ENCODE measurements at regions not wholly inside any gene's neighbourhood (a gene's known extent, or its start where the extent isn't known, plus 50 kb on each side); places are given as distances from the start of the nearest gene placed in this dataset.

GRCh38 chr5:2441495-2442180 is 309.8 kb downstream of the IRX2 start:
- Histone ChIP-seq H3K36me3 (ENCODE audit: control insufficient read depth, insufficient read depth, low read length) (no peaks in the 10 kb centered on the region), H3K27me3 (ENCODE audit: control insufficient read depth, insufficient read depth, low read length) (peaks cover 2% of the 10 kb centered on the region), H3K4me1 (ENCODE audit: control insufficient read depth, insufficient read depth, low read length) (peaks cover 4% of the 10 kb centered on the region), H3K27ac (ENCODE audit: low read length) (no peak overlapping the region), H3K9me3 (replicated peaks; ENCODE audit: control insufficient read depth, low read depth, low read length) (no peaks in the 10 kb centered on the region), H3K4me3 (ENCODE audit: low read length) (no peak overlapping the region)
- WGBS (ENCODE audit: insufficient coverage), result 58% methylated on average over 4 of the region's 14 CpGs
- DNase-seq, result peak; percentile 43

- H3K4me3 ChIP-seq (ENCODE audit: low read length), result no peak overlapping the region
- H3K4me1 ChIP-seq (ENCODE audit: control insufficient read depth, insufficient read depth, low read length), result peaks cover 4% of the 10 kb centered on the region
- H3K9me3 ChIP-seq (replicated peaks; ENCODE audit: control insufficient read depth, low read depth, low read length), result no peaks in the 10 kb centered on the region
- DNase-seq, result no peak
- H3K27me3 ChIP-seq (ENCODE audit: control insufficient read depth, insufficient read depth, low read length), result peaks cover 2% of the 10 kb centered on the region
- H3K27ac ChIP-seq (ENCODE audit: low read length), result no peak overlapping the region
- no peaks in the 10 kb centered on the region for H3K36me3 ChIP-seq (ENCODE audit: control insufficient read depth, insufficient read depth, low read length)
- WGBS (ENCODE audit: insufficient coverage), result 89% methylated on average over 3 of the region's 3 CpGs
These were observed 311.9 kb downstream of the IRX2 start for GRCh38 chr5:2439608-2440007.

- Histone ChIP-seq H3K27me3 (ENCODE audit: control insufficient read depth, insufficient read depth, low read length) (peaks cover 7% of the 10 kb centered on the region), H3K36me3 (ENCODE audit: control insufficient read depth, insufficient read depth, low read length) (no peaks in the 10 kb centered on the region), H3K4me1 (ENCODE audit: control insufficient read depth, insufficient read depth, low read length) (no peaks in the 10 kb centered on the region), H3K4me3 (ENCODE audit: low read length) (no peak overlapping the region), H3K27ac (ENCODE audit: low read length) (no peak overlapping the region), H3K9me3 (replicated peaks; ENCODE audit: control insufficient read depth, low read depth, low read length) (no peaks in the 10 kb centered on the region)
- DNase-seq, result no peak
- WGBS (ENCODE audit: insufficient coverage), result 58% methylated on average over 5 of the region's 6 CpGs
These were observed 318.4 kb downstream of the IRX2 start for GRCh38 chr5:2433086-2433485.

GRCh38 chr5:2432076-2432920 is 319.2 kb downstream of the IRX2 start:
- H3K4me1 ChIP-seq (ENCODE audit: control insufficient read depth, insufficient read depth, low read length), result no peaks in the 10 kb centered on the region
- peaks cover 7% of the 10 kb centered on the region for H3K27me3 ChIP-seq (ENCODE audit: control insufficient read depth, insufficient read depth, low read length)
- no peaks in the 10 kb centered on the region for H3K36me3 ChIP-seq (ENCODE audit: control insufficient read depth, insufficient read depth, low read length)
- no peaks in the 10 kb centered on the region for H3K9me3 ChIP-seq (replicated peaks; ENCODE audit: control insufficient read depth, low read depth, low read length)
- H3K4me3 ChIP-seq (ENCODE audit: low read length), result no peak overlapping the region
- no peak overlapping the region for H3K27ac ChIP-seq (ENCODE audit: low read length)
- no peak for DNase-seq
- WGBS (ENCODE audit: insufficient coverage), result 50% methylated on average over 7 of the region's 14 CpGs

- WGBS (ENCODE audit: insufficient coverage), result 73% methylated on average over 2 of the region's 5 CpGs
- Histone ChIP-seq H3K4me3 (ENCODE audit: low read length) (no peak overlapping the region), H3K27me3 (ENCODE audit: control insufficient read depth, insufficient read depth, low read length) (peaks cover 7% of the 10 kb centered on the region)
These were observed 320.9 kb downstream of the IRX2 start for GRCh38 chr5:2430606-2431005.

GRCh38 chr5:2427983-2428382 is 323.5 kb downstream of the IRX2 start:
- Histone ChIP-seq H3K27me3 (ENCODE audit: control insufficient read depth, insufficient read depth, low read length) (peaks cover 7% of the 10 kb centered on the region), H3K36me3 (ENCODE audit: control insufficient read depth, insufficient read depth, low read length) (no peaks in the 10 kb centered on the region), H3K4me1 (ENCODE audit: control insufficient read depth, insufficient read depth, low read length) (no peaks in the 10 kb centered on the region), H3K9me3 (replicated peaks; ENCODE audit: control insufficient read depth, low read depth, low read length) (no peaks in the 10 kb centered on the region), H3K27ac (ENCODE audit: low read length) (no peak overlapping the region), H3K4me3 (ENCODE audit: low read length) (no peak overlapping the region)
- DNase-seq, result peak; percentile 20
- 44% methylated on average over 2 of the region's 4 CpGs for WGBS (ENCODE audit: insufficient coverage)

More at GRCh38 chr5:2430606-2431005, 320.9 kb downstream of the IRX2 start:
- Histone ChIP-seq H3K4me1 (ENCODE audit: control insufficient read depth, insufficient read depth, low read length) (no peaks in the 10 kb centered on the region), H3K36me3 (ENCODE audit: control insufficient read depth, insufficient read depth, low read length) (no peaks in the 10 kb centered on the region), H3K9me3 (replicated peaks; ENCODE audit: control insufficient read depth, low read depth, low read length) (no peaks in the 10 kb centered on the region), H3K27ac (ENCODE audit: low read length) (no peak overlapping the region)
- no peak for DNase-seq

- peaks cover 3% of the 10 kb centered on the region for H3K27me3 ChIP-seq (ENCODE audit: control insufficient read depth, insufficient read depth, low read length)
- no peak overlapping the region for H3K27ac ChIP-seq (ENCODE audit: low read length)
- DNase-seq, result no peak
- H3K36me3 ChIP-seq (ENCODE audit: control insufficient read depth, insufficient read depth, low read length), result no peaks in the 10 kb centered on the region
- no CpG with 5 or more reads among the region's 2 CpGs for WGBS (ENCODE audit: insufficient coverage)
- H3K9me3 ChIP-seq (replicated peaks; ENCODE audit: control insufficient read depth, low read depth, low read length), result no peaks in the 10 kb centered on the region
- no peaks in the 10 kb centered on the region for H3K4me1 ChIP-seq (ENCODE audit: control insufficient read depth, insufficient read depth, low read length)
- H3K4me3 ChIP-seq (ENCODE audit: low read length), result no peak overlapping the region
These were observed 327.8 kb downstream of the IRX2 start for GRCh38 chr5:2423634-2424033.

GRCh38 chr5:2417301-2417700 is 334.2 kb downstream of the IRX2 start:
- H3K9me3 ChIP-seq (replicated peaks; ENCODE audit: control insufficient read depth, low read depth, low read length), result no peaks in the 10 kb centered on the region
- no peaks in the 10 kb centered on the region for H3K36me3 ChIP-seq (ENCODE audit: control insufficient read depth, insufficient read depth, low read length)
- peaks cover 7% of the 10 kb centered on the region for H3K27me3 ChIP-seq (ENCODE audit: control insufficient read depth, insufficient read depth, low read length)
- no peak overlapping the region for H3K4me3 ChIP-seq (ENCODE audit: low read length)
- no peaks in the 10 kb centered on the region for H3K4me1 ChIP-seq (ENCODE audit: control insufficient read depth, insufficient read depth, low read length)
- WGBS (ENCODE audit: insufficient coverage), result 77% methylated on average over 5 of the region's 9 CpGs
- no peak overlapping the region for H3K27ac ChIP-seq (ENCODE audit: low read length)
- DNase-seq, result no peak

- no peak overlapping the region for H3K4me3 ChIP-seq (ENCODE audit: low read length)
- no peaks in the 10 kb centered on the region for H3K36me3 ChIP-seq (ENCODE audit: control insufficient read depth, insufficient read depth, low read length)
- H3K27ac ChIP-seq (ENCODE audit: low read length), result no peak overlapping the region
- peaks cover 4% of the 10 kb centered on the region for H3K27me3 ChIP-seq (ENCODE audit: control insufficient read depth, insufficient read depth, low read length)
- no peaks in the 10 kb centered on the region for H3K9me3 ChIP-seq (replicated peaks; ENCODE audit: control insufficient read depth, low read depth, low read length)
- 47% methylated on average over 15 of the region's 23 CpGs for whole genome bisulfite sequencing (ENCODE audit: insufficient coverage)
- H3K4me1 ChIP-seq (ENCODE audit: control insufficient read depth, insufficient read depth, low read length), result no peaks in the 10 kb centered on the region
- DNase-seq, result no peak
These were observed 335.8 kb downstream of the IRX2 start for GRCh38 chr5:2415678-2416077.

GRCh38 chr5:2410451-2410850 is 341.0 kb downstream of the IRX2 start:
- H3K4me3 ChIP-seq (ENCODE audit: low read length), result no peak overlapping the region
- no peak for DNase-seq
- H3K9me3 ChIP-seq (replicated peaks; ENCODE audit: control insufficient read depth, low read depth, low read length), result no peaks in the 10 kb centered on the region
- no peaks in the 10 kb centered on the region for H3K4me1 ChIP-seq (ENCODE audit: control insufficient read depth, insufficient read depth, low read length)
- WGBS (ENCODE audit: insufficient coverage), result 61% methylated on average over 5 of the region's 6 CpGs
- H3K36me3 ChIP-seq (ENCODE audit: control insufficient read depth, insufficient read depth, low read length), result no peaks in the 10 kb centered on the region
- H3K27ac ChIP-seq (ENCODE audit: low read length), result no peak overlapping the region
- H3K27me3 ChIP-seq (ENCODE audit: control insufficient read depth, insufficient read depth, low read length), result peaks cover 2% of the 10 kb centered on the region
